K562 (cell line): ENCODE measurements at regions not wholly inside any gene's neighbourhood (a gene's known extent, or its start where the extent isn't known, plus 50 kb on each side); places are given as distances from the start of the nearest gene placed in this dataset.

Experiments used
- ARID2 ChIP-seq: fragments of 450-650 bp; IDR thresholded peaks from 2 replicates; pipeline ENCODE4 v1.6.1; 2017; ENCODE audit warnings: antibody characterized with exemption, mild to moderate bottlenecking
- CHD1 ChIP-seq: fragments of 200-600 bp; sonication (generic); IDR thresholded peaks from one replicate; pipeline ENCODE4 v1.6.1; 2012; ENCODE audit warnings: mild to moderate bottlenecking, moderate library complexity, low read length, inconsistent platforms
- EGR1 ChIP-seq: fragments of 450-650 bp; conservative IDR thresholded peaks from 2 replicates; pipeline ENCODE4 v1.6.1; 2017; ENCODE audit warnings: mild to moderate bottlenecking
- MAFK ChIP-seq: IDR thresholded peaks from 2 replicates; pipeline ENCODE4 v1.6.1; 2011; ENCODE audit warnings: low read length, improper control_type of control experiment
- MYNN ChIP-seq, 2 experiments: sonication (generic); formaldehyde crosslinking in 1 of 2; IDR thresholded peaks; 2 replicates each; pipeline versions ENCODE4 v1.5.0 to v1.6.1; 2016 to 2020; ENCODE audit warnings: antibody characterized with exemption in 1 of 2, missing genetic modification reagents in 1 of 2
- NCOR1 ChIP-seq: fragments of 450-650 bp; IDR thresholded peaks from 2 replicates; pipeline ENCODE4 v1.6.1; 2016; ENCODE audit warnings: mild to moderate bottlenecking, moderate library complexity
- RNF2 ChIP-seq: sonication (generic); IDR thresholded peaks from 2 replicates; pipeline ENCODE4 v1.6.1; 2016
- SMARCA4 ChIP-seq: fragments of 450-650 bp; IDR thresholded peaks from 2 replicates; pipeline ENCODE4 v1.6.1; 2016
- ZNF354B ChIP-seq: fragments of 250-450 bp; sonication (Bioruptor Pico); IDR thresholded peaks from 2 replicates; pipeline ENCODE4 v1.4.0; 2020
- ZNF589 ChIP-seq: fragments of 200-800 bp; sonication (Bioruptor generic); IDR thresholded peaks from 2 replicates; pipeline ENCODE4 v1.6.1; 2016; ENCODE audit warnings: low read depth, missing genetic modification characterization, missing compliant biosample characterization
- TF ChIP-seq, protein P1 (sequence below), 3 experiments: IDR thresholded peaks in 2 of 3; conservative IDR thresholded peaks in 1 of 3; 2 replicates each; pipeline ENCODE4 v1.5.1; 2011 to 2012; ENCODE audit warnings: low read length in 3 of 3, mild to moderate bottlenecking in 3 of 3, control low read depth in 2 of 3, improper control_type of control experiment in 1 of 3, inconsistent platforms in 1 of 3, low read depth in 1 of 3, mixed read lengths in 1 of 3, moderate library complexity in 1 of 3; ENCODE audit not compliant: insufficient read depth in 2 of 3
- TF ChIP-seq, protein P2 (sequence below): sonication (generic); formaldehyde crosslinking; IDR thresholded peaks from 2 replicates; pipeline ENCODE4 v1.8.1; 2022; ENCODE audit warnings: missing genetic modification reagents

DNA sequence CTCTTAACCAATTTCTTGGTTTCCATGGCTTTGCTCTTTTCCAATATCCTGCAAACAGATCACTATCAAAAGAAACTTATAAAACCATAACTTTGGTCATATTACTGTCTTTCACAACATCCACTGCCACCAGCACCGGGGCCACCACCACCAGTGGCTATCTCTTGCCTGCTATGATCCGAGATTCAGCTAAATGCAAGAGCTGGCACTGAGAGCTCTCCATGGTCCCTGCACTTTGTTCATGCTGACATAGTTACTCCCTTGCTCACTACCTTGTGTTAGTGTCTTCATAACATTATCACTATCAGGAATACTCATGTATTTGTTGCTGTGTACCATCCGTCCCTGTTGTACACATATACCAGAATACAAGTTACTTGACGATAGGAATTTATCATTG, 299.0 kb downstream of the ETS1 start:
- TF ChIP-seq ZNF354B (CRISPR knock-in tag) (no peak), ZNF589 (CRISPR knock-in tag) (no peak), MAFK (no peak), CHD1 (no peak), EGR1 (no peak), RNF2 (no peak), NCOR1 (no peak), MYNN (IDR thresholded peaks at IDR 0.05) (no peak), MYNN (CRISPR knock-in tag; IDR thresholded peaks at IDR 0.05) (no peak), SMARCA4 (no peak), ARID2 (no peak)
- TF ChIP-seq, protein P1, sequence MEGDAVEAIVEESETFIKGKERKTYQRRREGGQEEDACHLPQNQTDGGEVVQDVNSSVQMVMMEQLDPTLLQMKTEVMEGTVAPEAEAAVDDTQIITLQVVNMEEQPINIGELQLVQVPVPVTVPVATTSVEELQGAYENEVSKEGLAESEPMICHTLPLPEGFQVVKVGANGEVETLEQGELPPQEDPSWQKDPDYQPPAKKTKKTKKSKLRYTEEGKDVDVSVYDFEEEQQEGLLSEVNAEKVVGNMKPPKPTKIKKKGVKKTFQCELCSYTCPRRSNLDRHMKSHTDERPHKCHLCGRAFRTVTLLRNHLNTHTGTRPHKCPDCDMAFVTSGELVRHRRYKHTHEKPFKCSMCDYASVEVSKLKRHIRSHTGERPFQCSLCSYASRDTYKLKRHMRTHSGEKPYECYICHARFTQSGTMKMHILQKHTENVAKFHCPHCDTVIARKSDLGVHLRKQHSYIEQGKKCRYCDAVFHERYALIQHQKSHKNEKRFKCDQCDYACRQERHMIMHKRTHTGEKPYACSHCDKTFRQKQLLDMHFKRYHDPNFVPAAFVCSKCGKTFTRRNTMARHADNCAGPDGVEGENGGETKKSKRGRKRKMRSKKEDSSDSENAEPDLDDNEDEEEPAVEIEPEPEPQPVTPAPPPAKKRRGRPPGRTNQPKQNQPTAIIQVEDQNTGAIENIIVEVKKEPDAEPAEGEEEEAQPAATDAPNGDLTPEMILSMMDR (IDR thresholded peaks at IDR 0.05 in 2 of 3, conservative IDR thresholded peaks at IDR 0.05 in 1 of 3; ENCODE audit: insufficient read depth in 2 of 3, low read depth in 1 of 3, low read length in 3 of 3): no peak
- TF ChIP-seq, protein P2, sequence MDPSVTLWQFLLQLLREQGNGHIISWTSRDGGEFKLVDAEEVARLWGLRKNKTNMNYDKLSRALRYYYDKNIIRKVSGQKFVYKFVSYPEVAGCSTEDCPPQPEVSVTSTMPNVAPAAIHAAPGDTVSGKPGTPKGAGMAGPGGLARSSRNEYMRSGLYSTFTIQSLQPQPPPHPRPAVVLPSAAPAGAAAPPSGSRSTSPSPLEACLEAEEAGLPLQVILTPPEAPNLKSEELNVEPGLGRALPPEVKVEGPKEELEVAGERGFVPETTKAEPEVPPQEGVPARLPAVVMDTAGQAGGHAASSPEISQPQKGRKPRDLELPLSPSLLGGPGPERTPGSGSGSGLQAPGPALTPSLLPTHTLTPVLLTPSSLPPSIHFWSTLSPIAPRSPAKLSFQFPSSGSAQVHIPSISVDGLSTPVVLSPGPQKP (CRISPR knock-in tag): no peak
